HFF-Myc (cell line): ENCODE measurements at regions not wholly inside any gene's neighbourhood (a gene's known extent, or its start where the extent isn't known, plus 50 kb on each side); places are given as distances from the start of the nearest gene placed in this dataset.

Experiments
- DNase-seq: peaks from one replicate; pipeline ENCODE4 v3.0.0-alpha.2; 2011; ENCODE audit warnings: low read depth; ENCODE audit errors: extremely low read depth
- H3K4me3 ChIP-seq: replicated peaks from 2 replicates; pipeline ENCODE4 v1.5.1; 2011; ENCODE audit warnings: low read depth, mild to moderate bottlenecking, control low read depth, low read length
- CTCF ChIP-seq: IDR thresholded peaks from 2 replicates; pipeline ENCODE4 v1.5.1; 2012; ENCODE audit warnings: mild to moderate bottlenecking, low read depth, low read length, control low read depth; ENCODE audit errors: missing control alignments

- no peak for TF ChIP-seq CTCF
- H3K4me3 ChIP-seq, result no peak overlapping the region
- no peak for DNase-seq
Observed at GRCh38 chrX:8864161-8864560, 63.0 kb upstream of the FAM9A start.

GRCh38 chrX:8861908-8862307 is 60.7 kb upstream of the FAM9A start:
- no peak for TF ChIP-seq CTCF
- H3K4me3 ChIP-seq, result no peak overlapping the region

GRCh38 chrX:8851231-8851886 is 50.2 kb upstream of the FAM9A start:
- no peak for DNase-seq
- TF ChIP-seq CTCF, result no peak
- H3K4me3 ChIP-seq, result no peak overlapping the region

More at GRCh38 chrX:8861908-8862307, 60.7 kb upstream of the FAM9A start:
- DNase-seq, result no peak
